Stimulated activated CD8-positive, alpha-beta memory T cell treated with anti-CD3 and anti-CD28 coated beads, Interleukin-12 subunit alpha, Interleukin-12 subunit beta, amount 100 ng/mL, for 1 hour (primary cell): ENCODE measurements at regions not wholly inside any gene's neighbourhood (a gene's known extent, or its start where the extent isn't known, plus 50 kb on each side); places are given as distances from the start of the nearest gene placed in this dataset.

Source experiments
- DNase-seq: peaks from one replicate; pipeline ENCODE4 v3.0.0-alpha.2; 2020; ENCODE audit warnings: low read depth

GRCh38 chr1:29511436-29511835 is 275.1 kb downstream of the PTPRU start:
- no peak for DNase-seq

- no peak for DNase-seq
Observed at GRCh38 chr1:29508458-29509107, 272.3 kb downstream of the PTPRU start.

GRCh38 chr1:29506678-29507225 is 270.4 kb downstream of the PTPRU start:
- no peak for DNase-seq

GRCh38 chr1:29505532-29506220 is 269.4 kb downstream of the PTPRU start:
- no peak for DNase-seq

- no peak for DNase-seq
Observed at GRCh38 chr1:29504709-29505410, 268.5 kb downstream of the PTPRU start.

- DNase-seq, result no peak
Observed at GRCh38 chr1:29504196-29504595, 267.9 kb downstream of the PTPRU start.

- no peak for DNase-seq
Observed at GRCh38 chr1:29502911-29503840, 266.9 kb downstream of the PTPRU start.

GRCh38 chr1:29502225-29502910 is 266.0 kb downstream of the PTPRU start:
- no peak for DNase-seq

- DNase-seq, result no peak
Observed at GRCh38 chr1:29501227-29501976, 265.1 kb downstream of the PTPRU start.

GRCh38 chr1:29500651-29501050 is 264.3 kb downstream of the PTPRU start:
- DNase-seq, result no peak

GRCh38 chr1:29500041-29500440 is 263.7 kb downstream of the PTPRU start:
- DNase-seq, result no peak

GRCh38 chr1:29499104-29499650 is 262.9 kb downstream of the PTPRU start:
- DNase-seq, result no peak

- DNase-seq, result no peak
Observed at GRCh38 chr1:29498126-29499103, 262.1 kb downstream of the PTPRU start.

GRCh38 chr1:29497395-29498125 is 261.2 kb downstream of the PTPRU start:
- no peak for DNase-seq

- DNase-seq, result no peak
Observed at GRCh38 chr1:29496701-29497100, 260.4 kb downstream of the PTPRU start.

GRCh38 chr1:29490204-29490934 is 254.0 kb downstream of the PTPRU start:
- no peak for DNase-seq

- DNase-seq, result no peak
Observed at GRCh38 chr1:29489471-29489870, 253.1 kb downstream of the PTPRU start.
